Osteocyte (in vitro differentiated cells): ENCODE measurements at regions not wholly inside any gene's neighbourhood (a gene's known extent, or its start where the extent isn't known, plus 50 kb on each side); places are given as distances from the start of the nearest gene placed in this dataset.

Source experiments
- DNase-seq: peaks from one replicate; pipeline ENCODE4 v3.0.0; 2021; ENCODE audit warnings: mixed read lengths; ENCODE audit not compliant: unreplicated experiment; ENCODE audit errors: extremely low spot score
- H3K27ac Mint-ChIP-seq: one replicate; pipeline ENCODE4 v1.8.0; 2021; ENCODE audit warnings: mild to moderate bottlenecking, mixed read lengths; ENCODE audit not compliant: unreplicated experiment
- H3K27me3 Mint-ChIP-seq: one replicate; pipeline ENCODE4 v1.8.0; 2021; ENCODE audit warnings: mixed read lengths; ENCODE audit not compliant: unreplicated experiment
- H3K36me3 Mint-ChIP-seq: one replicate; pipeline ENCODE4 v1.8.0; 2021; ENCODE audit warnings: mixed read lengths; ENCODE audit not compliant: unreplicated experiment
- H3K4me1 Mint-ChIP-seq: one replicate; pipeline ENCODE4 v1.8.0; 2021; ENCODE audit warnings: mixed read lengths; ENCODE audit not compliant: unreplicated experiment
- H3K4me3 Mint-ChIP-seq: one replicate; pipeline ENCODE4 v1.8.0; 2021; ENCODE audit warnings: mild to moderate bottlenecking, moderate library complexity, mixed read lengths; ENCODE audit not compliant: unreplicated experiment
- H3K9me3 Mint-ChIP-seq: one replicate; pipeline ENCODE4 v1.8.0; 2021; ENCODE audit warnings: mixed read lengths; ENCODE audit not compliant: unreplicated experiment
- TF ChIP-seq, protein P1 (sequence below): fragments of 200-600 bp; sonication (generic); IDR thresholded peaks from 2 replicates; pipeline ENCODE4 v1.5.0; 2021; ENCODE audit warnings: antibody characterized with exemption, mild to moderate bottlenecking, moderate library complexity

DNA sequence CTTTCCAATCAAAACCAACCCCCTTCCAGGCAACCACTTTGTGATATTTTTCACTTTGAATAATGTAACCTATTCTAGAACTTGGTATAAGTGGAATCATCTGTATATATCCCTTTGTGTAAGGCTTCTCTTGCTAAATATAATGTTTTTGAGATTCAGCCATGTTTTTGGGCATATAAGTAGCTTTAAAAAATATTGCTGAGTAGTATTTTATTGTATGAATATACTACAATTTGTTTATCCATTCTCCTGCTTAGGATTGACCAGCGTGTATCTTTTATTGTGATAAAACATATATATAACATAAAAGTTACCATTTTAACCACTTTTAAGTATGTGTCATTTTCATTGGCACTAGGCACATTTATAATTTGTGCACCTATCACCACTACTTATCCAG lies 79.8 kb upstream of the GPR139 start:
- H3K4me1 Mint-ChIP-seq, result no peaks in the 10 kb centered on the region
- H3K4me3 Mint-ChIP-seq, result no peak overlapping the region
- no peak for DNase-seq
- no peaks in the 10 kb centered on the region for H3K36me3 Mint-ChIP-seq
- peaks cover 38% of the 10 kb centered on the region for H3K9me3 Mint-ChIP-seq
- no peak overlapping the region for H3K27ac Mint-ChIP-seq
- H3K27me3 Mint-ChIP-seq, result no peaks in the 10 kb centered on the region
- TF ChIP-seq, protein P1, sequence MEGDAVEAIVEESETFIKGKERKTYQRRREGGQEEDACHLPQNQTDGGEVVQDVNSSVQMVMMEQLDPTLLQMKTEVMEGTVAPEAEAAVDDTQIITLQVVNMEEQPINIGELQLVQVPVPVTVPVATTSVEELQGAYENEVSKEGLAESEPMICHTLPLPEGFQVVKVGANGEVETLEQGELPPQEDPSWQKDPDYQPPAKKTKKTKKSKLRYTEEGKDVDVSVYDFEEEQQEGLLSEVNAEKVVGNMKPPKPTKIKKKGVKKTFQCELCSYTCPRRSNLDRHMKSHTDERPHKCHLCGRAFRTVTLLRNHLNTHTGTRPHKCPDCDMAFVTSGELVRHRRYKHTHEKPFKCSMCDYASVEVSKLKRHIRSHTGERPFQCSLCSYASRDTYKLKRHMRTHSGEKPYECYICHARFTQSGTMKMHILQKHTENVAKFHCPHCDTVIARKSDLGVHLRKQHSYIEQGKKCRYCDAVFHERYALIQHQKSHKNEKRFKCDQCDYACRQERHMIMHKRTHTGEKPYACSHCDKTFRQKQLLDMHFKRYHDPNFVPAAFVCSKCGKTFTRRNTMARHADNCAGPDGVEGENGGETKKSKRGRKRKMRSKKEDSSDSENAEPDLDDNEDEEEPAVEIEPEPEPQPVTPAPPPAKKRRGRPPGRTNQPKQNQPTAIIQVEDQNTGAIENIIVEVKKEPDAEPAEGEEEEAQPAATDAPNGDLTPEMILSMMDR, result no peak

DNA sequence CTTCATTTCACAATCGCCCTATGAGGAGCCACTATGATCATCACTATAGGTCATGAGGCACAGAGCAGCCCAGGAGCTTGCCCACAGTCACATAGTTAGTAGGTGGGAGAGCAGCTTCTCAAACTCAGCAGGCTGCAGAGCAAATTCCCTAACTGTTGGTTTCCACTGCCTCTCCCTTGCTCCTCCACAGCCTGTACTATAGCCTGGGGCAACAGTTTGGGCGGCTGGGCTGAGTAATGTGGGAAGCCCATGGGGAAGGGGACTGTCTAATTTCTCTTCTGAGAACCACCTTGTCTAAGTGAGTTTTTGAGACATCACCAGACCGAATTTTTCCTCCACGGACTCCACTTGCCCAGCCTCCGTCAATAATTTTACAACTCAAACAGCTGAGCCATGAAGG lies 73.4 kb upstream of the GPR139 start:
- Mint-ChIP-seq H3K4me1 (no peaks in the 10 kb centered on the region), H3K27me3 (no peaks in the 10 kb centered on the region), H3K36me3 (no peaks in the 10 kb centered on the region), H3K4me3 (no peak overlapping the region), H3K27ac (no peak overlapping the region), H3K9me3 (peaks cover 34% of the 10 kb centered on the region)
- DNase-seq, result no peak
- TF ChIP-seq, protein P1, result no peak

DNA sequence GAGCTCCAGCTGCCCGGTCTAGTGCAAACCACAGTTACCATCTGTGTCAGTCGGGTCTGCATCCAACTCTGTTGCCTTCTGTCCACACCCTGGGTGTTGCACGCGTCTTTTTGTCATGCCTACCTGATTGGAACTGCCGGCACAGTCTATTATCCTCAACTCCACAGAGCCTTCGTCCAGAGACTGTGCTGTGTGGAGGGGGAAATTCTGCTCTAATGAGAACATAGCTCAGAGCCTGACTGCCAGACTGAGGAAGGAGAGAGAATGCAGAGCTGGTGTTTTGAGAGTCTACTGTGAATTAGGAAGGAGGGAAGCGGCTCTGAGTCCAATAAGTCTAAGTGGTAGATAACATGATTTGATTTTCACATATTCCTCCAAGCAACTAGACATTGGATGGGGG lies 68.3 kb upstream of the GPR139 start:
- peaks cover 19% of the 10 kb centered on the region for H3K9me3 Mint-ChIP-seq

GRCh38 chr16:20137909-20138308 lies 64.2 kb upstream of the GPR139 start:
- no peak overlapping the region for H3K27ac Mint-ChIP-seq
- DNase-seq, result no peak
- H3K27me3 Mint-ChIP-seq, result no peaks in the 10 kb centered on the region
- H3K9me3 Mint-ChIP-seq, result peaks cover 25% of the 10 kb centered on the region
- H3K4me3 Mint-ChIP-seq, result no peak overlapping the region
- no peaks in the 10 kb centered on the region for H3K4me1 Mint-ChIP-seq
- TF ChIP-seq, protein P1, result no peak
- H3K36me3 Mint-ChIP-seq, result no peaks in the 10 kb centered on the region

More for the DNA sequence above, 68.3 kb upstream of the GPR139 start:
- no peak overlapping the region for H3K27ac Mint-ChIP-seq
- H3K36me3 Mint-ChIP-seq, result no peaks in the 10 kb centered on the region
- no peaks in the 10 kb centered on the region for H3K4me1 Mint-ChIP-seq
- TF ChIP-seq, protein P1, result no peak
- no peak for DNase-seq
- no peaks in the 10 kb centered on the region for H3K27me3 Mint-ChIP-seq
- H3K4me3 Mint-ChIP-seq, result no peak overlapping the region

DNA sequence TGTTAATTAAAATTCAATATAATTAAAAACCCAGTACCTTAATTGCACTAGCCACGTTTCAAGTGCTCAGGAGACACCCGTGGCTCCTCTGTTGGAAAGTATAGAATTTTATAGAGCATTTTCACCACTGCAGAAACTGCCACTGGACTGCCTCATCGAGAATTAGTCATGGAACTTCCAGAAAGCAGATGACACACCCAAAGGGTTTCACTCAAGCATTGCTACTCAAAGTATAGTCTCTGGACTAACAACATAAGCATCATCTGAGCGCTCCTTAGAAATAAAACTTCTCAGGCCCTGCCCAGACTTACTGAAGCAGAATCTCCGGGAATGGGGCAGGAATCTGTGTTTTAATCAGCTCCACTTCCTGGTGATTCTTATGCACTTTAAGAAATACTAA lies 63.5 kb upstream of the GPR139 start:
- H3K4me3 Mint-ChIP-seq, result no peak overlapping the region

More for the DNA sequence above, 63.5 kb upstream of the GPR139 start:
- Mint-ChIP-seq H3K36me3 (no peaks in the 10 kb centered on the region), H3K9me3 (peaks cover 21% of the 10 kb centered on the region), H3K27ac (no peak overlapping the region), H3K27me3 (no peaks in the 10 kb centered on the region), H3K4me1 (no peaks in the 10 kb centered on the region)
- TF ChIP-seq, protein P1, result no peak
- DNase-seq, result no peak
